K562 (cell line): ENCODE measurements at regions not wholly inside any gene's neighbourhood (a gene's known extent, or its start where the extent isn't known, plus 50 kb on each side); places are given as distances from the start of the nearest gene placed in this dataset.

Experiments used
- ATF6 ChIP-seq: sonication (generic); formaldehyde crosslinking; IDR thresholded peaks from 2 replicates; pipeline ENCODE4 v1.4.0; 2020; ENCODE audit warnings: mild to moderate bottlenecking, missing genetic modification reagents
- ETV6 ChIP-seq, 3 experiments: fragments of 150-350 bp in 1 of 3; sonication (generic) in 1 of 3; formaldehyde crosslinking in 1 of 3; IDR thresholded peaks; 2 replicates each; pipeline versions ENCODE4 v1.6.1 to v1.8.0; 2014 to 2022; ENCODE audit warnings: borderline replicate concordance in 2 of 3, low read depth in 2 of 3, antibody characterized with exemption in 1 of 3, low read length in 1 of 3, mild to moderate bottlenecking in 1 of 3, missing genetic modification reagents in 1 of 3
- HDGF ChIP-seq: fragments of 450-650 bp; IDR thresholded peaks from 2 replicates; pipeline ENCODE4 v1.6.1; 2016
- NBN ChIP-seq: fragments of 450-650 bp; IDR thresholded peaks from 2 replicates; pipeline ENCODE4 v1.6.1; 2016; ENCODE audit warnings: low read depth, mild to moderate bottlenecking
- PHF8 ChIP-seq: fragments of 200-600 bp; sonication (generic); IDR thresholded peaks from 2 replicates; pipeline ENCODE4 v1.6.1; 2012; ENCODE audit warnings: mixed run types, mild to moderate bottlenecking, inconsistent platforms, low read length, moderate library complexity, borderline replicate concordance
- ZNF3 ChIP-seq: fragments of 250-450 bp; sonication (Bioruptor Pico); IDR thresholded peaks from 2 replicates; pipeline ENCODE4 v1.5.0; 2021; ENCODE audit warnings: mild to moderate bottlenecking, moderate library complexity
- TF ChIP-seq, protein P1 (sequence below): IDR thresholded peaks from 2 replicates; pipeline ENCODE4 v1.6.1; 2011; ENCODE audit warnings: borderline replicate concordance, low read depth, mild to moderate bottlenecking, moderate library complexity, low read length; ENCODE audit not compliant: insufficient read depth, poor library complexity, severe bottlenecking

DNA sequence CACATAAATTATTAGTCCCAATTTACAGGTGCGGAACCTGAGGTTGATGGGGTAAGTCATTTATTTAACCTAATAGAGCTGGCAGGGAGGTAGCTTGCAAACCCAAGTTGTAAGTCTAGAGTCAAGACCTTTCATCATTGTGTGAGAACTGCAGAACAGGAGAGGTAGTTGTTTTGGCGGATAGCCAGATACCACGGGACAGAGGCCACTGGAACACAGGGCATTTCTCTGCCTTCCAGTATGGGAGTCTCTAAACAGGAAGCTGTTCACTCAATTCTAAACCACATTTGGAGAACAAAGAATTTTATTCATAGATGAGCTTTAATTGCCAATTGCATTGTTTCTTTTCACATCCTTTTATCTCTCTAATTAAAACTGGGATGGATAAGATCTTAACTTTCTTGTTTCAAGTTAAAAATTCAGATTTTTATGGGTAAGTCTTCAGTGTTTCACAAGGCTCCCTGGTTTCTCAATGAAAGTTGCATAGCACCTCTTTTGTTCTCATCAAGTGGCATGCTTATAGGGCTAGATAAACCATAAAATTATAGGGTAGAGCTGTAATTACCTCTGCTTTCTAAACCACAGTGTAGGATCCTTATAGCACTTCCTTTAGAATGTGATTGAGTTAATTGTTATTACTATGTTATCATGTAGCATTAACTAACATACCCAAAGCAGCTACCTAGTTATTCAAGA, 489.0 kb downstream of the GATA3 start (continued):
- TF ChIP-seq, protein P1, sequence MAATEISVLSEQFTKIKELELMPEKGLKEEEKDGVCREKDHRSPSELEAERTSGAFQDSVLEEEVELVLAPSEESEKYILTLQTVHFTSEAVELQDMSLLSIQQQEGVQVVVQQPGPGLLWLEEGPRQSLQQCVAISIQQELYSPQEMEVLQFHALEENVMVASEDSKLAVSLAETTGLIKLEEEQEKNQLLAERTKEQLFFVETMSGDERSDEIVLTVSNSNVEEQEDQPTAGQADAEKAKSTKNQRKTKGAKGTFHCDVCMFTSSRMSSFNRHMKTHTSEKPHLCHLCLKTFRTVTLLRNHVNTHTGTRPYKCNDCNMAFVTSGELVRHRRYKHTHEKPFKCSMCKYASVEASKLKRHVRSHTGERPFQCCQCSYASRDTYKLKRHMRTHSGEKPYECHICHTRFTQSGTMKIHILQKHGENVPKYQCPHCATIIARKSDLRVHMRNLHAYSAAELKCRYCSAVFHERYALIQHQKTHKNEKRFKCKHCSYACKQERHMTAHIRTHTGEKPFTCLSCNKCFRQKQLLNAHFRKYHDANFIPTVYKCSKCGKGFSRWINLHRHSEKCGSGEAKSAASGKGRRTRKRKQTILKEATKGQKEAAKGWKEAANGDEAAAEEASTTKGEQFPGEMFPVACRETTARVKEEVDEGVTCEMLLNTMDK: no peak
- no peak for TF ChIP-seq NBN
- no peak for TF ChIP-seq PHF8
- TF ChIP-seq ZNF3 (CRISPR knock-in tag): no peak
- no peak for TF ChIP-seq ETV6 (IDR thresholded peaks at IDR 0.05; ENCODE audit: borderline replicate concordance in 1 of 2, low read depth in 2 of 2, low read length in 1 of 2)
- TF ChIP-seq ETV6 (CRISPR knock-in tag; IDR thresholded peaks at IDR 0.05; ENCODE audit: borderline replicate concordance): no peak
- no peak for TF ChIP-seq ATF6 (CRISPR knock-in tag)
- no peak for TF ChIP-seq HDGF
- TF ChIP-seq, all 486 proteins: peak for 0
